ENCODE measurements at regions not wholly inside any gene's neighbourhood (a gene's known extent, or its start where the extent isn't known, plus 50 kb on each side); places are given as distances from the start of the nearest gene placed in this dataset.

DNA sequence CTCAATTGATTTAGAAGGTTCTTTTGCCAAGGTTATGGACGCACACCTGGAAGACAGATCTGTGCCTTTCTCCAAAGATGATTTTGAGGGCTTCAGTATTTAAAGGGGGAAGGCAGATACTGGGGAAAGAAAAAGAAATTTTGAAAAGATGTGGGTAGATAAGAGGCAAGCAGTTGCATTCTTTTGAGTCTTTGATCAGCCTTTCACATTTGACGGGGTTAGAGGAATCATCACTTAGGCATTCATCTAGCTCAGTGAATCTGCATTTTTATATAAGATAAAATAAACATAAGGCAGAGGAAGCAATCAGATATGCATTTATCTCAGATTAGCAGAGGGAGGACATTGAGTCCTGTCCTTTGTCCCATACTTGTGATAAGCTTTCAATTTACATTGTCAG lies 243.4 kb upstream of the RAI14 start (continued):
- TF ChIP-seq ZNF138 (CRISPR knock-in tag; conservative IDR thresholded peaks at IDR 0.05) (no peak), NFYB (CRISPR knock-in tag; conservative IDR thresholded peaks at IDR 0.05; ENCODE audit: low read depth) (no peak), ATF1 (CRISPR knock-in tag; IDR thresholded peaks at IDR 0.05) (no peak), ZNF263 (CRISPR knock-in tag; IDR thresholded peaks at IDR 0.05; ENCODE audit: low read depth) (no peak), GTF2I (CRISPR knock-in tag; conservative IDR thresholded peaks at IDR 0.05) (no peak), HMGA2 (CRISPR knock-in tag; IDR thresholded peaks at IDR 0.05) (no peak), FOXP1 (CRISPR knock-in tag; IDR thresholded peaks at IDR 0.05; ENCODE audit: borderline replicate concordance) (no peak), ZBTB21 (CRISPR knock-in tag; IDR thresholded peaks at IDR 0.05; ENCODE audit: borderline replicate concordance) (no peak)
- TF ChIP-seq, protein P1, sequence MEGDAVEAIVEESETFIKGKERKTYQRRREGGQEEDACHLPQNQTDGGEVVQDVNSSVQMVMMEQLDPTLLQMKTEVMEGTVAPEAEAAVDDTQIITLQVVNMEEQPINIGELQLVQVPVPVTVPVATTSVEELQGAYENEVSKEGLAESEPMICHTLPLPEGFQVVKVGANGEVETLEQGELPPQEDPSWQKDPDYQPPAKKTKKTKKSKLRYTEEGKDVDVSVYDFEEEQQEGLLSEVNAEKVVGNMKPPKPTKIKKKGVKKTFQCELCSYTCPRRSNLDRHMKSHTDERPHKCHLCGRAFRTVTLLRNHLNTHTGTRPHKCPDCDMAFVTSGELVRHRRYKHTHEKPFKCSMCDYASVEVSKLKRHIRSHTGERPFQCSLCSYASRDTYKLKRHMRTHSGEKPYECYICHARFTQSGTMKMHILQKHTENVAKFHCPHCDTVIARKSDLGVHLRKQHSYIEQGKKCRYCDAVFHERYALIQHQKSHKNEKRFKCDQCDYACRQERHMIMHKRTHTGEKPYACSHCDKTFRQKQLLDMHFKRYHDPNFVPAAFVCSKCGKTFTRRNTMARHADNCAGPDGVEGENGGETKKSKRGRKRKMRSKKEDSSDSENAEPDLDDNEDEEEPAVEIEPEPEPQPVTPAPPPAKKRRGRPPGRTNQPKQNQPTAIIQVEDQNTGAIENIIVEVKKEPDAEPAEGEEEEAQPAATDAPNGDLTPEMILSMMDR (IDR thresholded peaks at IDR 0.05), result no peak
- TF ChIP-seq, protein P2, sequence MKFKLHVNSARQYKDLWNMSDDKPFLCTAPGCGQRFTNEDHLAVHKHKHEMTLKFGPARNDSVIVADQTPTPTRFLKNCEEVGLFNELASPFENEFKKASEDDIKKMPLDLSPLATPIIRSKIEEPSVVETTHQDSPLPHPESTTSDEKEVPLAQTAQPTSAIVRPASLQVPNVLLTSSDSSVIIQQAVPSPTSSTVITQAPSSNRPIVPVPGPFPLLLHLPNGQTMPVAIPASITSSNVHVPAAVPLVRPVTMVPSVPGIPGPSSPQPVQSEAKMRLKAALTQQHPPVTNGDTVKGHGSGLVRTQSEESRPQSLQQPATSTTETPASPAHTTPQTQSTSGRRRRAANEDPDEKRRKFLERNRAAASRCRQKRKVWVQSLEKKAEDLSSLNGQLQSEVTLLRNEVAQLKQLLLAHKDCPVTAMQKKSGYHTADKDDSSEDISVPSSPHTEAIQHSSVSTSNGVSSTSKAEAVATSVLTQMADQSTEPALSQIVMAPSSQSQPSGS (CRISPR knock-in tag; IDR thresholded peaks at IDR 0.05; ENCODE audit: borderline replicate concordance, low read depth), result no peak

- ATAC-seq (no peak), DNase-seq (ENCODE audit: low spot score) (no peak)
- ChIA-PET CTCF (no interaction called here), POLR2A (no interaction called here)
- Mint-ChIP-seq H3K9me3 (peaks cover 25% of the 10 kb centered on the region), H3K27me3 (ENCODE audit: low read depth) (peaks cover 10% of the 10 kb centered on the region), H3K36me3 (peaks cover 34% of the 10 kb centered on the region), H3K27ac (peak overlapping the region; percentile 98), H3K4me1 (peaks cover 60% of the 10 kb centered on the region), H3K4me3 (peak overlapping the region; percentile 34; the same call in 1 of the 2 replicates)
- no peak for TF ChIP-seq HMGA2 (CRISPR knock-in tag; IDR thresholded peaks at IDR 0.05)
- no peak for TF ChIP-seq E2F5 (CRISPR knock-in tag; IDR thresholded peaks at IDR 0.05)
- TF ChIP-seq ZNF416 (CRISPR knock-in tag; IDR thresholded peaks at IDR 0.05), result no peak
- no peak for TF ChIP-seq TEAD1 (CRISPR knock-in tag; IDR thresholded peaks at IDR 0.05)
- TF ChIP-seq GABPB1 (CRISPR knock-in tag; IDR thresholded peaks at IDR 0.05), result no peak
- no peak for TF ChIP-seq USF2 (CRISPR knock-in tag; IDR thresholded peaks at IDR 0.05)
- TF ChIP-seq, protein P3, sequence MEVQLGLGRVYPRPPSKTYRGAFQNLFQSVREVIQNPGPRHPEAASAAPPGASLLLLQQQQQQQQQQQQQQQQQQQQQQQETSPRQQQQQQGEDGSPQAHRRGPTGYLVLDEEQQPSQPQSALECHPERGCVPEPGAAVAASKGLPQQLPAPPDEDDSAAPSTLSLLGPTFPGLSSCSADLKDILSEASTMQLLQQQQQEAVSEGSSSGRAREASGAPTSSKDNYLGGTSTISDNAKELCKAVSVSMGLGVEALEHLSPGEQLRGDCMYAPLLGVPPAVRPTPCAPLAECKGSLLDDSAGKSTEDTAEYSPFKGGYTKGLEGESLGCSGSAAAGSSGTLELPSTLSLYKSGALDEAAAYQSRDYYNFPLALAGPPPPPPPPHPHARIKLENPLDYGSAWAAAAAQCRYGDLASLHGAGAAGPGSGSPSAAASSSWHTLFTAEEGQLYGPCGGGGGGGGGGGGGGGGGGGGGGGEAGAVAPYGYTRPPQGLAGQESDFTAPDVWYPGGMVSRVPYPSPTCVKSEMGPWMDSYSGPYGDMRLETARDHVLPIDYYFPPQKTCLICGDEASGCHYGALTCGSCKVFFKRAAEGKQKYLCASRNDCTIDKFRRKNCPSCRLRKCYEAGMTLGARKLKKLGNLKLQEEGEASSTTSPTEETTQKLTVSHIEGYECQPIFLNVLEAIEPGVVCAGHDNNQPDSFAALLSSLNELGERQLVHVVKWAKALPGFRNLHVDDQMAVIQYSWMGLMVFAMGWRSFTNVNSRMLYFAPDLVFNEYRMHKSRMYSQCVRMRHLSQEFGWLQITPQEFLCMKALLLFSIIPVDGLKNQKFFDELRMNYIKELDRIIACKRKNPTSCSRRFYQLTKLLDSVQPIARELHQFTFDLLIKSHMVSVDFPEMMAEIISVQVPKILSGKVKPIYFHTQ (CRISPR knock-in tag; IDR thresholded peaks at IDR 0.05), result no peak
- no peak for TF ChIP-seq NR2C2 (CRISPR knock-in tag; IDR thresholded peaks at IDR 0.05)
- TF ChIP-seq, protein P4, sequence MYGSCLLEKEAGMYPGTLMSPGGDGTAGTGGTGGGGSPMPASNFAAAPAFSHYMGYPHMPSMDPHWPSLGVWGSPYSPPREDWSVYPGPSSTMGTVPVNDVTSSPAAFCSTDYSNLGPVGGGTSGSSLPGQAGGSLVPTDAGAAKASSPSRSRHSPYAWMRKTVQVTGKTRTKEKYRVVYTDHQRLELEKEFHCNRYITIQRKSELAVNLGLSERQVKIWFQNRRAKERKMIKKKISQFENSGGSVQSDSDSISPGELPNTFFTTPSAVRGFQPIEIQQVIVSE (CRISPR knock-in tag; IDR thresholded peaks at IDR 0.05; ENCODE audit: borderline replicate concordance), result no peak
- TF ChIP-seq IRF2 (CRISPR knock-in tag; IDR thresholded peaks at IDR 0.05; ENCODE audit: borderline replicate concordance, low read depth), result no peak
- TF ChIP-seq TEAD4 (CRISPR knock-in tag; IDR thresholded peaks at IDR 0.05), result no peak
- TF ChIP-seq, protein P5, sequence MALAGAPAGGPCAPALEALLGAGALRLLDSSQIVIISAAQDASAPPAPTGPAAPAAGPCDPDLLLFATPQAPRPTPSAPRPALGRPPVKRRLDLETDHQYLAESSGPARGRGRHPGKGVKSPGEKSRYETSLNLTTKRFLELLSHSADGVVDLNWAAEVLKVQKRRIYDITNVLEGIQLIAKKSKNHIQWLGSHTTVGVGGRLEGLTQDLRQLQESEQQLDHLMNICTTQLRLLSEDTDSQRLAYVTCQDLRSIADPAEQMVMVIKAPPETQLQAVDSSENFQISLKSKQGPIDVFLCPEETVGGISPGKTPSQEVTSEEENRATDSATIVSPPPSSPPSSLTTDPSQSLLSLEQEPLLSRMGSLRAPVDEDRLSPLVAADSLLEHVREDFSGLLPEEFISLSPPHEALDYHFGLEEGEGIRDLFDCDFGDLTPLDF (CRISPR knock-in tag; IDR thresholded peaks at IDR 0.05), result no peak
- no peak for TF ChIP-seq TP53 (CRISPR knock-in tag; IDR thresholded peaks at IDR 0.05)
- no peak for TF ChIP-seq OVOL2 (CRISPR knock-in tag; IDR thresholded peaks at IDR 0.05; ENCODE audit: borderline replicate concordance)
These were observed 240.4 kb upstream of the RAI14 start for GRCh38 chr5:34415559-34416198.
